ENCODE measurements at regions not wholly inside any gene's neighbourhood (a gene's known extent, or its start where the extent isn't known, plus 50 kb on each side); places are given as distances from the start of the nearest gene placed in this dataset.

GRCh38 chr9:99509065-99509745 lies 287.1 kb downstream of the SEC61B start:
- H3K4me1 Mint-ChIP-seq: peaks cover 24% of the 10 kb centered on the region
- TF ChIP-seq OVOL2 (CRISPR knock-in tag; IDR thresholded peaks at IDR 0.05; ENCODE audit: borderline replicate concordance): no peak
- TF ChIP-seq ZNF416 (CRISPR knock-in tag; IDR thresholded peaks at IDR 0.05): no peak
- no peak for TF ChIP-seq E2F5 (CRISPR knock-in tag; IDR thresholded peaks at IDR 0.05)
- TF ChIP-seq, protein P1, sequence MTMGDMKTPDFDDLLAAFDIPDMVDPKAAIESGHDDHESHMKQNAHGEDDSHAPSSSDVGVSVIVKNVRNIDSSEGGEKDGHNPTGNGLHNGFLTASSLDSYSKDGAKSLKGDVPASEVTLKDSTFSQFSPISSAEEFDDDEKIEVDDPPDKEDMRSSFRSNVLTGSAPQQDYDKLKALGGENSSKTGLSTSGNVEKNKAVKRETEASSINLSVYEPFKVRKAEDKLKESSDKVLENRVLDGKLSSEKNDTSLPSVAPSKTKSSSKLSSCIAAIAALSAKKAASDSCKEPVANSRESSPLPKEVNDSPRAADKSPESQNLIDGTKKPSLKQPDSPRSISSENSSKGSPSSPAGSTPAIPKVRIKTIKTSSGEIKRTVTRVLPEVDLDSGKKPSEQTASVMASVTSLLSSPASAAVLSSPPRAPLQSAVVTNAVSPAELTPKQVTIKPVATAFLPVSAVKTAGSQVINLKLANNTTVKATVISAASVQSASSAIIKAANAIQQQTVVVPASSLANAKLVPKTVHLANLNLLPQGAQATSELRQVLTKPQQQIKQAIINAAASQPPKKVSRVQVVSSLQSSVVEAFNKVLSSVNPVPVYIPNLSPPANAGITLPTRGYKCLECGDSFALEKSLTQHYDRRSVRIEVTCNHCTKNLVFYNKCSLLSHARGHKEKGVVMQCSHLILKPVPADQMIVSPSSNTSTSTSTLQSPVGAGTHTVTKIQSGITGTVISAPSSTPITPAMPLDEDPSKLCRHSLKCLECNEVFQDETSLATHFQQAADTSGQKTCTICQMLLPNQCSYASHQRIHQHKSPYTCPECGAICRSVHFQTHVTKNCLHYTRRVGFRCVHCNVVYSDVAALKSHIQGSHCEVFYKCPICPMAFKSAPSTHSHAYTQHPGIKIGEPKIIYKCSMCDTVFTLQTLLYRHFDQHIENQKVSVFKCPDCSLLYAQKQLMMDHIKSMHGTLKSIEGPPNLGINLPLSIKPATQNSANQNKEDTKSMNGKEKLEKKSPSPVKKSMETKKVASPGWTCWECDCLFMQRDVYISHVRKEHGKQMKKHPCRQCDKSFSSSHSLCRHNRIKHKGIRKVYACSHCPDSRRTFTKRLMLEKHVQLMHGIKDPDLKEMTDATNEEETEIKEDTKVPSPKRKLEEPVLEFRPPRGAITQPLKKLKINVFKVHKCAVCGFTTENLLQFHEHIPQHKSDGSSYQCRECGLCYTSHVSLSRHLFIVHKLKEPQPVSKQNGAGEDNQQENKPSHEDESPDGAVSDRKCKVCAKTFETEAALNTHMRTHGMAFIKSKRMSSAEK (CRISPR knock-in tag; IDR thresholded peaks at IDR 0.05; ENCODE audit: borderline replicate concordance): no peak
- no peak for TF ChIP-seq MAX (CRISPR knock-in tag; IDR thresholded peaks at IDR 0.05)

DNA sequence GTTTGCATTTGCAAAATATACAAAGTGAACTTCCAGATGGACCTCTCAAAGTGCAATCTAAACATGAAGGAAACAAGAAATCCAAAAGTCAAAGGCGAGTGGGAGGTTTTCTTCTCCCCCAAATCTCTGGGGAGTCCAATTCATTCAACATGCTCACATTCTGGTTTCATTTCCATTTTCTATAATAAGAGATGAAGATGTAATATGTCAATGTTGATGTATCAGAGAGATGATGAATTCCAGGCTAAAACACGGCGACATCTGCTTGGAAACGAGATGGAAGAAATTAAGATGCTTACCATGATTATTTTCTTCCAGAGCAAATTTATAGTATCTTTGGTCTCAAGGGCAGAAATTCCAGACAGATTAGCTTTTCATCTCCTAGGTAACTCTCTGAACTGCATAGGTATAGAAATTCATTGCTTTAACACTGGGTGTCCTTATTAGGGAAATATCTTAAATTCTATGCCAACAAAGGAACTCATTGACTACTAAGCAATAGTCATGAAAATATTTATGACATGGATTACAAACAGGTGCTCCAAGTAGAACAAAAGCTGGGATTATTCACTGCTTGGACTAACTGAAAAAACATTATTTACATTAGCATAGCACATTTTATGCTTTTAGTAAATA lies 287.9 kb downstream of the SEC61B start:
- TF ChIP-seq FOXP1 (CRISPR knock-in tag; IDR thresholded peaks at IDR 0.05; ENCODE audit: borderline replicate concordance) (no peak), ZNF423 (CRISPR knock-in tag; IDR thresholded peaks at IDR 0.05) (no peak), TEAD4 (CRISPR knock-in tag; IDR thresholded peaks at IDR 0.05) (no peak), NR2C2 (CRISPR knock-in tag; IDR thresholded peaks at IDR 0.05) (no peak), ZNF138 (CRISPR knock-in tag; conservative IDR thresholded peaks at IDR 0.05) (no peak), KAT7 (CRISPR knock-in tag; IDR thresholded peaks at IDR 0.05; ENCODE audit: borderline replicate concordance) (no peak), IRF2 (CRISPR knock-in tag; IDR thresholded peaks at IDR 0.05; ENCODE audit: borderline replicate concordance, low read depth) (no peak), SP1 (CRISPR knock-in tag; conservative IDR thresholded peaks at IDR 0.05) (no peak), RELA (CRISPR knock-in tag; IDR thresholded peaks at IDR 0.05; ENCODE audit: borderline replicate concordance) (no peak), TCF7 (CRISPR knock-in tag; IDR thresholded peaks at IDR 0.05; ENCODE audit: low read depth) (no peak)
- TF ChIP-seq, protein P2, sequence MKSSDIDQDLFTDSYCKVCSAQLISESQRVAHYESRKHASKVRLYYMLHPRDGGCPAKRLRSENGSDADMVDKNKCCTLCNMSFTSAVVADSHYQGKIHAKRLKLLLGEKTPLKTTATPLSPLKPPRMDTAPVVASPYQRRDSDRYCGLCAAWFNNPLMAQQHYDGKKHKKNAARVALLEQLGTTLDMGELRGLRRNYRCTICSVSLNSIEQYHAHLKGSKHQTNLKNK (CRISPR knock-in tag; IDR thresholded peaks at IDR 0.05): no peak
- H3K4me3 Mint-ChIP-seq: no peak overlapping the region
- ChIA-PET CTCF (interaction anchor here (0.8 kb wide), 1 partner anchor 409 kb away, joined by 3 read pairs; no protein-coding TSS in a partner anchor), POLR2A (no interaction called here)
- DNase-seq (ENCODE audit: low spot score): no peak
- no peak overlapping the region for H3K27ac Mint-ChIP-seq
- H3K27me3 Mint-ChIP-seq (ENCODE audit: low read depth): no peaks in the 10 kb centered on the region
- H3K9me3 Mint-ChIP-seq: no peaks in the 10 kb centered on the region
- no peaks in the 10 kb centered on the region for H3K36me3 Mint-ChIP-seq
- no peak for ATAC-seq
- peaks cover 24% of the 10 kb centered on the region for H3K4me1 Mint-ChIP-seq

More at GRCh38 chr9:99509065-99509745, 287.1 kb downstream of the SEC61B start:
- ChIA-PET POLR2A (no interaction called here), CTCF (interaction anchor here (0.8 kb wide), 1 partner anchor 409 kb away, joined by 3 read pairs; no protein-coding TSS in a partner anchor)
- Mint-ChIP-seq H3K27ac (no peak overlapping the region), H3K4me3 (no peak overlapping the region), H3K9me3 (peaks cover 4% of the 10 kb centered on the region; the same call in 1 of the 2 replicates), H3K27me3 (ENCODE audit: low read depth) (no peaks in the 10 kb centered on the region), H3K36me3 (peaks cover 3% of the 10 kb centered on the region; the same call in 1 of the 2 replicates)
- DNase-seq (ENCODE audit: low spot score) (no peak), ATAC-seq (no peak)

Data from WTC11 (cell line).